GM23248 (cell line): ENCODE measurements at regions not wholly inside any gene's neighbourhood (a gene's known extent, or its start where the extent isn't known, plus 50 kb on each side); places are given as distances from the start of the nearest gene placed in this dataset.

ENCODE experiments used
- DNase-seq: peaks from one replicate; pipeline ENCODE4 v3.0.0-alpha.2; 2015
- H2AFZ ChIP-seq: fragments of 200-600 bp; sonication (generic); 2 replicates; pipeline ENCODE4 v1.6.1; 2016; ENCODE audit warnings: antibody characterized with exemption
- H3F3A ChIP-seq: fragments of 200-600 bp; sonication (generic); 2 replicates; pipeline ENCODE4 v1.6.1; 2016; ENCODE audit warnings: mild to moderate bottlenecking, antibody characterized with exemption, mixed run types; ENCODE audit not compliant: insufficient read depth
- H3K27ac ChIP-seq: fragments of 200-600 bp; sonication (generic); 2 replicates; pipeline ENCODE4 v1.5.1; 2016; ENCODE audit warnings: mild to moderate bottlenecking
- H3K27me3 ChIP-seq: fragments of 200-600 bp; sonication (generic); replicated peaks from 2 replicates; pipeline ENCODE4 v1.6.1; 2016; ENCODE audit warnings: mild to moderate bottlenecking; ENCODE audit not compliant: insufficient read depth
- H3K36me3 ChIP-seq: fragments of 200-600 bp; sonication (generic); 2 replicates; pipeline ENCODE4 v1.6.1; 2016; ENCODE audit warnings: low read depth, mild to moderate bottlenecking
- H3K4me1 ChIP-seq: fragments of 200-600 bp; sonication (generic); 2 replicates; pipeline ENCODE4 v1.6.1; 2016; ENCODE audit warnings: mild to moderate bottlenecking; ENCODE audit not compliant: insufficient read depth
- H3K4me2 ChIP-seq: fragments of 200-600 bp; sonication (generic); one replicate; pipeline ENCODE4 v1.6.1; 2016; ENCODE audit warnings: mild to moderate bottlenecking; ENCODE audit not compliant: unreplicated experiment
- H3K4me3 ChIP-seq: fragments of 200-600 bp; sonication (generic); 2 replicates; pipeline ENCODE4 v1.5.1; 2016; ENCODE audit warnings: mild to moderate bottlenecking
- H3K79me2 ChIP-seq: fragments of 200-600 bp; sonication (generic); 2 replicates; pipeline ENCODE4 v1.6.1; 2016; ENCODE audit warnings: mild to moderate bottlenecking; ENCODE audit not compliant: insufficient read depth
- H3K9ac ChIP-seq: fragments of 200-600 bp; sonication (generic); 2 replicates; pipeline ENCODE4 v1.6.1; 2016; ENCODE audit warnings: mild to moderate bottlenecking
- H3K9me2 ChIP-seq: fragments of 200-600 bp; sonication (generic); 2 replicates; pipeline ENCODE4 v1.6.1; 2016; ENCODE audit warnings: mixed run types, mild to moderate bottlenecking, moderate library complexity; ENCODE audit not compliant: insufficient read depth
- H3K9me3 ChIP-seq: fragments of 200-600 bp; sonication (generic); one replicate; pipeline ENCODE4 v1.6.1; 2017; ENCODE audit warnings: low read depth
- H4K20me1 ChIP-seq: fragments of 200-600 bp; sonication (generic); 2 replicates; pipeline ENCODE4 v1.6.0; 2016; ENCODE audit not compliant: insufficient read depth
- EZH2 ChIP-seq: fragments of 200-600 bp; sonication (generic); IDR thresholded peaks from 2 replicates; pipeline ENCODE4 v1.6.1; 2018; ENCODE audit warnings: antibody characterized with exemption, mild to moderate bottlenecking; ENCODE audit not compliant: insufficient read depth, poor library complexity, severe bottlenecking
- EZH2phosphoT487 ChIP-seq: fragments of 200-600 bp; sonication (generic); IDR thresholded peaks from 2 replicates; pipeline ENCODE4 v1.6.1; 2018; ENCODE audit warnings: antibody characterized with exemption, moderate library complexity, mild to moderate bottlenecking, low read depth; ENCODE audit not compliant: insufficient read depth
- WGBS, 2 experiments: methylation state at CpG; one replicate each; pipeline ENCODE4 v1.1.6; 2015 to 2017; ENCODE audit warnings: low lambda C conversion rate in 2 of 2, low coverage in 1 of 2; ENCODE audit errors: missing lambda C conversion rate in 2 of 2; 5-methylcytosine and 5-hydroxymethylcytosine counted together
- in situ Hi-C: fragments of 300-500 bp; cut with MboI; formaldehyde crosslinking; loops from 2 replicates; pipeline ENCODE4 v1.15.0; 2020

GRCh38 chr12:92640691-92641090 lies 62.1 kb upstream of the PLEKHG7 start:
- Histone ChIP-seq H3K9me3 (no peaks in the 10 kb centered on the region), H3K27ac (no peak overlapping the region), H3K79me2 (no peaks in the 10 kb centered on the region), H3K9me2 (no peaks in the 10 kb centered on the region), H3K4me2 (no peak overlapping the region), H4K20me1 (no peaks in the 10 kb centered on the region), H3K4me3 (no peak overlapping the region), H3K36me3 (no peaks in the 10 kb centered on the region), H2AFZ (peak overlapping the region; percentile 24; the same call in 1 of the 2 replicates), H3K4me1 (no peaks in the 10 kb centered on the region), H3K9ac (no peak overlapping the region), H3F3A (no peaks in the 10 kb centered on the region), H3K27me3 (no peaks in the 10 kb centered on the region)
- TF ChIP-seq EZH2 (no peak), EZH2phosphoT487 (no peak)
- in situ Hi-C loops: loop anchor here (10.0 kb wide), 2 partner anchors 826 to 1246 kb away; no protein-coding TSS in a partner anchor
- DNase-seq: peak; percentile 17

- Histone ChIP-seq H3K79me2 (no peaks in the 10 kb centered on the region), H3K36me3 (no peaks in the 10 kb centered on the region), H3K27me3 (no peaks in the 10 kb centered on the region), H3K9ac (no peak overlapping the region), H2AFZ (no peak overlapping the region), H4K20me1 (no peaks in the 10 kb centered on the region), H3K9me3 (no peaks in the 10 kb centered on the region), H3K4me1 (no peaks in the 10 kb centered on the region), H3K4me2 (no peak overlapping the region), H3K9me2 (no peaks in the 10 kb centered on the region), H3K4me3 (no peak overlapping the region), H3F3A (no peaks in the 10 kb centered on the region), H3K27ac (no peak overlapping the region)
- in situ Hi-C loops: no loop called here
- no peak for DNase-seq
- TF ChIP-seq EZH2: no peak
- no peak for TF ChIP-seq EZH2phosphoT487
Measured at GRCh38 chr12:92639017-92639416, 63.8 kb upstream of the PLEKHG7 start.

GRCh38 chr12:92634730-92635129 lies 68.1 kb upstream of the PLEKHG7 start:
- H3F3A ChIP-seq: no peaks in the 10 kb centered on the region
- H3K9me3 ChIP-seq: no peaks in the 10 kb centered on the region
- H3K4me2 ChIP-seq: no peak overlapping the region
- H3K27ac ChIP-seq: no peak overlapping the region
- no peak for DNase-seq
- H3K9me2 ChIP-seq: no peaks in the 10 kb centered on the region
- H3K4me1 ChIP-seq: no peaks in the 10 kb centered on the region
- in situ Hi-C loops: no loop called here
- TF ChIP-seq EZH2phosphoT487: no peak
- no peak for TF ChIP-seq EZH2
- no peaks in the 10 kb centered on the region for H3K27me3 ChIP-seq
- H3K36me3 ChIP-seq: no peaks in the 10 kb centered on the region
- H2AFZ ChIP-seq: 0 out of 2 replicates have a peak overlapping the region, but pooled peaks have one; percentile 27
- no peak overlapping the region for H3K9ac ChIP-seq
- H3K79me2 ChIP-seq: no peaks in the 10 kb centered on the region
- H3K4me3 ChIP-seq: no peak overlapping the region
- WGBS, 2 experiments: 75 to 81% methylated on average over 2 of the region's 2 CpGs
- H4K20me1 ChIP-seq: no peaks in the 10 kb centered on the region

GRCh38 chr12:92634202-92634601 lies 68.6 kb upstream of the PLEKHG7 start:
- Histone ChIP-seq H3K27ac (no peak overlapping the region), H3K4me3 (no peak overlapping the region), H3K9ac (no peak overlapping the region), H3K4me2 (no peak overlapping the region), H3K4me1 (no peaks in the 10 kb centered on the region), H3K9me2 (no peaks in the 10 kb centered on the region), H3K9me3 (no peaks in the 10 kb centered on the region), H2AFZ (no peak overlapping the region), H4K20me1 (no peaks in the 10 kb centered on the region), H3K36me3 (no peaks in the 10 kb centered on the region), H3K79me2 (no peaks in the 10 kb centered on the region), H3F3A (no peaks in the 10 kb centered on the region), H3K27me3 (no peaks in the 10 kb centered on the region)
- no peak for DNase-seq
- WGBS, 2 experiments: 89 to 90% methylated on average over 6 of the region's 6 CpGs
- TF ChIP-seq EZH2phosphoT487: no peak
- no peak for TF ChIP-seq EZH2
- in situ Hi-C loops: no loop called here

- H3F3A ChIP-seq: no peaks in the 10 kb centered on the region
- no peaks in the 10 kb centered on the region for H3K27me3 ChIP-seq
- H2AFZ ChIP-seq: no peak overlapping the region
- 86 to 87% methylated on average over 6 of the region's 6 CpGs for WGBS, 2 experiments
- TF ChIP-seq EZH2phosphoT487 (no peak), EZH2 (no peak)
- H3K79me2 ChIP-seq: no peaks in the 10 kb centered on the region
- no peak for DNase-seq
- H3K9me2 ChIP-seq: no peaks in the 10 kb centered on the region
- 0 out of 2 replicates have a peak, but pooled peaks cover 6% of the 10 kb centered on the region for H3K4me1 ChIP-seq
- H3K27ac ChIP-seq: no peak overlapping the region
- in situ Hi-C loops: no loop called here
- H3K9me3 ChIP-seq: no peaks in the 10 kb centered on the region
- no peak overlapping the region for H3K4me3 ChIP-seq
- H4K20me1 ChIP-seq: no peaks in the 10 kb centered on the region
- no peak overlapping the region for H3K9ac ChIP-seq
- H3K4me2 ChIP-seq: no peak overlapping the region
- H3K36me3 ChIP-seq: no peaks in the 10 kb centered on the region
Measured at GRCh38 chr12:92630968-92631367, 71.8 kb upstream of the PLEKHG7 start.
